Glutamatergic neuron (in vitro differentiated cells): ENCODE measurements at regions not wholly inside any gene's neighbourhood (a gene's known extent, or its start where the extent isn't known, plus 50 kb on each side); places are given as distances from the start of the nearest gene placed in this dataset.

Experiments used
- DNase-seq: peaks from one replicate; pipeline ENCODE4 v3.0.0; 2022
- H3K27ac Mint-ChIP-seq: one replicate; pipeline ENCODE4 v1.8.0; 2020; ENCODE audit warnings: mild to moderate bottlenecking, mixed read lengths, inconsistent platforms; ENCODE audit not compliant: unreplicated experiment
- H3K27me3 Mint-ChIP-seq: one replicate; pipeline ENCODE4 v1.8.0; 2020; ENCODE audit warnings: mild to moderate bottlenecking, moderate library complexity, mixed read lengths, inconsistent platforms; ENCODE audit not compliant: unreplicated experiment
- H3K36me3 Mint-ChIP-seq: one replicate; pipeline ENCODE4 v1.8.0; 2020; ENCODE audit warnings: mild to moderate bottlenecking, mixed read lengths, inconsistent platforms; ENCODE audit not compliant: unreplicated experiment
- H3K4me1 Mint-ChIP-seq: one replicate; pipeline ENCODE4 v1.8.0; 2020; ENCODE audit warnings: mild to moderate bottlenecking, low read depth, mixed read lengths, inconsistent platforms; ENCODE audit not compliant: unreplicated experiment
- H3K4me3 Mint-ChIP-seq: one replicate; pipeline ENCODE4 v1.8.0; 2020; ENCODE audit warnings: mild to moderate bottlenecking, mixed read lengths, inconsistent platforms; ENCODE audit not compliant: unreplicated experiment
- H3K9me3 Mint-ChIP-seq: one replicate; pipeline ENCODE4 v1.8.0; 2020; ENCODE audit warnings: mild to moderate bottlenecking, moderate library complexity, mixed read lengths, inconsistent platforms; ENCODE audit not compliant: unreplicated experiment
- TF ChIP-seq, protein P1 (sequence below): fragments of 200-600 bp; sonication (generic); IDR thresholded peaks from one replicate; pipeline ENCODE4 v1.5.0; 2021; ENCODE audit not compliant: partially characterized antibody, unreplicated experiment

DNA sequence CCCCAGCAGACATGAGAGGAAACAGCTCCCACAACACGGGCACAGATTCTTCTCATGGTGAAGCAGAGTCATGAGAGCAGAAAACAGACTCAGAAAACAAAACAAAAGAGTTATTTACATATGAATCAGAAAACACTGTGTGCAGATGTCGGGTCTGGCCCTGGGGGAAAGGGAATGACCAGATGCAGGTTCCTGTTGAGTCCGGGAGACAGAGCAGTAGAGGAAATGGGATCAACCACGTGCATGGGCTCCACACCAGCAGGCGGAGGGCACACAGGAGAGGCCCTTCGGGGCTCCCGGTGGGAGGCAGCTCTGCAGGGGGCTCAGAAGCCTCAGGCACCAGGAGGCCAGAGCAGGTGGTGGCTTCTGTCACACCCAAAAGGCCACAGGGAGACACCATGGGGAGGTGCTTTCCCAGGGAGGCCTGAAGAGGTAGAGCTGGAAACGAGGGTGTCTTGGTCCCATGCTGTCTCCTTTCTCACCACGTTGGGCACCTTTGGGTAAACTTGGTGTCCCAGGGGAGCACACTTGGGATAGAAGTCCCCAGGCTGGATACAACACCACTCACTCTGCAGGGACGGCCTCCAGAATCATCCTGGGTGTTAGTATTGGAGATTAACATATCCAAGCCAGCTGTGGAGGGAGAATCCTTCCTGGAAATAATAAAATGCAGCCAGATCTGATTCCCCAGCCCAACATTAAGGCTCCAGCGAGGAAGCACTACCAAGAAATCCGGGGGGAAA lies 764.7 kb downstream of the BRD1 start:
- Mint-ChIP-seq H3K4me1 (no peaks in the 10 kb centered on the region), H3K36me3 (peaks cover 3% of the 10 kb centered on the region), H3K4me3 (no peak overlapping the region), H3K27ac (no peak overlapping the region), H3K27me3 (no peaks in the 10 kb centered on the region), H3K9me3 (peaks cover 29% of the 10 kb centered on the region)
- TF ChIP-seq, protein P1, sequence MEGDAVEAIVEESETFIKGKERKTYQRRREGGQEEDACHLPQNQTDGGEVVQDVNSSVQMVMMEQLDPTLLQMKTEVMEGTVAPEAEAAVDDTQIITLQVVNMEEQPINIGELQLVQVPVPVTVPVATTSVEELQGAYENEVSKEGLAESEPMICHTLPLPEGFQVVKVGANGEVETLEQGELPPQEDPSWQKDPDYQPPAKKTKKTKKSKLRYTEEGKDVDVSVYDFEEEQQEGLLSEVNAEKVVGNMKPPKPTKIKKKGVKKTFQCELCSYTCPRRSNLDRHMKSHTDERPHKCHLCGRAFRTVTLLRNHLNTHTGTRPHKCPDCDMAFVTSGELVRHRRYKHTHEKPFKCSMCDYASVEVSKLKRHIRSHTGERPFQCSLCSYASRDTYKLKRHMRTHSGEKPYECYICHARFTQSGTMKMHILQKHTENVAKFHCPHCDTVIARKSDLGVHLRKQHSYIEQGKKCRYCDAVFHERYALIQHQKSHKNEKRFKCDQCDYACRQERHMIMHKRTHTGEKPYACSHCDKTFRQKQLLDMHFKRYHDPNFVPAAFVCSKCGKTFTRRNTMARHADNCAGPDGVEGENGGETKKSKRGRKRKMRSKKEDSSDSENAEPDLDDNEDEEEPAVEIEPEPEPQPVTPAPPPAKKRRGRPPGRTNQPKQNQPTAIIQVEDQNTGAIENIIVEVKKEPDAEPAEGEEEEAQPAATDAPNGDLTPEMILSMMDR = no peak
- DNase-seq = no peak

DNA sequence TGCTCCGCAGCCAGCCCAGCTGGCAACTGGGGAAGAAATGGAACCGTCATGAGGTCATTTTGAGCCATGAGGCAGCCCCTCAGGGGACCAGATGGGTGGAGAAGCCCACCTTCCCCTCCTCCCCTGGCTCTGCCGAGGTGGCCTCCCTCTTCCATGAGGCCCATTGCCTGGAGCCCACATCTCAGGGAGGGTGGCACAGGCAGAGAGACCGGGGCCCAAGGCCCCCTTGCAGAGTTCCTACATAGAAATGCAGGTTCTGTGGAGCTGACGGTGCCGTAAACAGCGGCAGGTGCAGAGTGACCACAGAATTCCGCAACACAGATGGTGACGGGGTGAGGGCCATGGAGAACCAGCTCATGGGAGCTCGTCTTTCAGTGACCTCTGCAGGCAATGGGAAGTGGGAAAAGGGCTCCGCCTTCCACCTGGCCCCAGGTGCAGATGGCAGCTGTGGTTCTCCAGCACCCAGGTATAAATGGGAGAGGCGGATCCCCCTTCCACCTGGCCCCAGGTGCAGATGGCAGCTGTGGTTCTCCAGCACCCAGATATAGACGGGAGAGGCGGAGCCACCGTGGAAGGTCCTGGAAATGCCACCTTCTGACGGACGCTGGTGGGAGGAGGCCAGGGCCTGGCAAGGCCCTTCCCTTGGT lies 765.4 kb downstream of the BRD1 start:
- H3K36me3 Mint-ChIP-seq = peaks cover 3% of the 10 kb centered on the region
- DNase-seq = no peak
- H3K9me3 Mint-ChIP-seq = peaks cover 30% of the 10 kb centered on the region
- TF ChIP-seq, protein P1 = no peak
- H3K27ac Mint-ChIP-seq = no peak overlapping the region
- H3K4me3 Mint-ChIP-seq = no peak overlapping the region
- H3K27me3 Mint-ChIP-seq = no peaks in the 10 kb centered on the region
- H3K4me1 Mint-ChIP-seq = no peaks in the 10 kb centered on the region

DNA sequence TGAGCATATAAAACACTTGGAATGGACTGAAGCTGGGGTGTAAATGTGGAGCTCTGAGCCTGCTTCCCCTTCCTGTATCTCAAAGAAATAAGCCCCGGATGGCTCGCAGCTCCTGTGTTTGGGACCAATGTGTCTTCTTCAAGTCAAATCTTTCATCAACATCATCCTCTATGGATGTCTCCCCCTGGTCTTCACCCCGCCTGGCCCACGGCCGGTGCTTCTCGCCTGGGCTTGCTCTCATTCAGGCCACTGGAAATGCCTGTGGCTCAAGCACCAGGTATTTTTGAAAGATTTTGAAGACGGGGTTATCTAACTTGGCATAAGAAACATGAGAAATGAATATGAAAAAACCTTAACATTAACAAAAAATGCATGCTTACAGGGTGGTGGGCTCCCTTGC lies 769.8 kb downstream of the BRD1 start:
- no peaks in the 10 kb centered on the region for H3K4me1 Mint-ChIP-seq
- TF ChIP-seq, protein P1 = no peak
- no peaks in the 10 kb centered on the region for H3K36me3 Mint-ChIP-seq
- no peak overlapping the region for H3K27ac Mint-ChIP-seq
- no peaks in the 10 kb centered on the region for H3K27me3 Mint-ChIP-seq
- H3K9me3 Mint-ChIP-seq = peaks cover 30% of the 10 kb centered on the region
- H3K4me3 Mint-ChIP-seq = no peak overlapping the region
- DNase-seq = no peak

DNA sequence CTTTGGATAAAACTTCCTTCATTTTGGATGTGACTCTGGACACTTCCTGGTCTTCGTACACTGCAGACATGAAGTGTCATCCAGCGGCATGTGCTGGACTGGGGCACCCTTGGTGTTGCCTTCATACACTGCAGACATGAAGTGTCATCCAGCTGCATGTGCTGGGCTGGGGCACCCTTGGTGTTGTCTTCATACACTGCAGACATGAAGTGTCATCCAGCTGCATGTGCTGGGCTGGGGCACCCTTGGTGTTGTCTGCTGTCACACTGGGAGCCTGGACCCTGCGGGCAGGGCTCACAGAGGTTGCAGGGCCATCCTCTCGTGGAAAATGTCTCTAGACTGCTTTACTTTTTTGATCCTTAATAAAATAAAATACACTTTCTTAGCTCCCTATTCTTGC lies 771.4 kb downstream of the BRD1 start:
- peaks cover 31% of the 10 kb centered on the region for H3K9me3 Mint-ChIP-seq
- H3K27ac Mint-ChIP-seq = no peak overlapping the region
- H3K4me1 Mint-ChIP-seq = no peaks in the 10 kb centered on the region
- no peak for DNase-seq
- H3K36me3 Mint-ChIP-seq = no peaks in the 10 kb centered on the region
- H3K4me3 Mint-ChIP-seq = no peak overlapping the region
- TF ChIP-seq, protein P1 = no peak
- no peaks in the 10 kb centered on the region for H3K27me3 Mint-ChIP-seq

DNA sequence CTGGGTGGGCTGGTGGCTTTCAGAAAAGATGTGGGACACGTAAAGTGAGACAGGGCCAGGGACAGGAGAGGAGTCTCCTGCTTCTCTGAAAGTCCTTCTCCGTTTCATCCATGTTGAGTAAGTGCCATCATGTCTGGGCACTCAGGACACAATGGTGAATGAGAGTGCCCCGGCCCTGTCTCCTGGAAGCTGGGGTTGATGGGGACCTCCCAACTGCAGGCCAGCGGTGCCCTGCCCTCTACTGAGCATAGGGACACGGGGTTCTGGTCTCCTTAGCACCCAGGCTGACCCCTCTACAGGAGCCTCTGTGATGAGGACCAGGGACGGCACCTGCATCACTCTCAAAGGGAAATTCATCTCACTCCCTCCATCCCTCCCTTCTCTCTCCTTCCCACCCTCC lies 772.3 kb downstream of the BRD1 start:
- H3K27ac Mint-ChIP-seq = no peak overlapping the region
- H3K9me3 Mint-ChIP-seq = peaks cover 33% of the 10 kb centered on the region
- H3K4me3 Mint-ChIP-seq = no peak overlapping the region
- H3K36me3 Mint-ChIP-seq = no peaks in the 10 kb centered on the region
- H3K27me3 Mint-ChIP-seq = no peaks in the 10 kb centered on the region
- TF ChIP-seq, protein P1 = no peak
- DNase-seq = no peak
- H3K4me1 Mint-ChIP-seq = no peaks in the 10 kb centered on the region
